WTC11 (cell line): ENCODE measurements at regions not wholly inside any gene's neighbourhood (a gene's known extent, or its start where the extent isn't known, plus 50 kb on each side); places are given as distances from the start of the nearest gene placed in this dataset.

ENCODE experiments used
- ATAC-seq: fragments of 200-7000 bp; cut with Tn5 transposase; 2 replicates; pipeline ENCODE4 v1.10.0; 2021; ENCODE audit warnings: mild to moderate bottlenecking, moderate library complexity
- CTCF ChIA-PET: fragments of 300-600 bp; sonication (Branson Sonifier 250); formaldehyde crosslinking; loops from one replicate; lab custom pipeline; 2021; ENCODE audit warnings: antibody characterized with exemption; lab: Charles Lee
- POLR2A ChIA-PET: fragments of 350-600 bp; sonication (Branson Sonifier 250); formaldehyde crosslinking; loops from one replicate; lab custom pipeline; 2021; ENCODE audit warnings: antibody characterized with exemption; lab: Charles Lee
- DNase-seq: peaks from one replicate; pipeline ENCODE4 v3.0.0; 2021; ENCODE audit warnings: low spot score
- H3K27ac Mint-ChIP-seq: 2 replicates; pipeline ENCODE4 v1.8.0; 2021; ENCODE audit warnings: mixed read lengths
- H3K27me3 Mint-ChIP-seq: 2 replicates; pipeline ENCODE4 v1.8.0; 2021; ENCODE audit warnings: low read depth, mild to moderate bottlenecking, moderate library complexity, mixed read lengths
- H3K36me3 Mint-ChIP-seq: 2 replicates; pipeline ENCODE4 v1.8.0; 2021; ENCODE audit warnings: mixed read lengths
- H3K4me1 Mint-ChIP-seq: 2 replicates; pipeline ENCODE4 v1.8.0; 2022; ENCODE audit warnings: mixed read lengths
- H3K4me3 Mint-ChIP-seq: 2 replicates; pipeline ENCODE4 v1.8.0; 2021; ENCODE audit warnings: mild to moderate bottlenecking, moderate library complexity, mixed read lengths
- H3K9me3 Mint-ChIP-seq: 2 replicates; pipeline ENCODE4 v1.8.0; 2021; ENCODE audit warnings: mixed read lengths
- ATF1 ChIP-seq: sonication (generic); formaldehyde crosslinking; IDR thresholded peaks from 2 replicates; pipeline ENCODE4 v1.8.1; 2023; ENCODE audit warnings: mild to moderate bottlenecking, moderate library complexity, missing genetic modification reagents
- CREB1 ChIP-seq: sonication (generic); formaldehyde crosslinking; IDR thresholded peaks from 2 replicates; pipeline ENCODE4 v1.8.0; 2023; ENCODE audit warnings: mild to moderate bottlenecking, missing genetic modification reagents
- ELF4 ChIP-seq: sonication (generic); formaldehyde crosslinking; IDR thresholded peaks from 2 replicates; pipeline ENCODE4 v1.8.1; 2022; ENCODE audit warnings: low read depth, mild to moderate bottlenecking, moderate library complexity, missing genetic modification reagents
- FOXJ3 ChIP-seq: sonication (generic); formaldehyde crosslinking; IDR thresholded peaks from 2 replicates; pipeline ENCODE4 v1.9.0; 2021; ENCODE audit warnings: missing genetic modification reagents, mild to moderate bottlenecking, borderline replicate concordance
- FOXP1 ChIP-seq: sonication (generic); formaldehyde crosslinking; IDR thresholded peaks from 2 replicates; pipeline ENCODE4 v1.8.0; 2022; ENCODE audit warnings: missing genetic modification reagents, mild to moderate bottlenecking, moderate library complexity, borderline replicate concordance
- HMGA2 ChIP-seq: fragments of 250-450 bp; sonication (Bioruptor Pico); IDR thresholded peaks from 2 replicates; pipeline ENCODE4 v1.4.0; 2021; ENCODE audit warnings: mild to moderate bottlenecking, moderate library complexity
- NR2C2 ChIP-seq: sonication (generic); formaldehyde crosslinking; IDR thresholded peaks from 2 replicates; pipeline ENCODE4 v1.8.0; 2022; ENCODE audit warnings: mild to moderate bottlenecking, missing genetic modification reagents
- OVOL2 ChIP-seq: fragments of 250-450 bp; sonication (Bioruptor Pico); IDR thresholded peaks from 2 replicates; pipeline ENCODE4 v1.9.0; 2021; ENCODE audit warnings: mild to moderate bottlenecking, borderline replicate concordance
- PRRX2 ChIP-seq: fragments of 250-450 bp; sonication (Bioruptor Pico); IDR thresholded peaks from 2 replicates; pipeline ENCODE4 v1.8.0; 2021; ENCODE audit warnings: mild to moderate bottlenecking
- SMAD4 ChIP-seq: sonication (generic); formaldehyde crosslinking; IDR thresholded peaks from 2 replicates; pipeline ENCODE4 v1.8.0; 2022; ENCODE audit warnings: mild to moderate bottlenecking, missing genetic modification reagents
- ZNF263 ChIP-seq: sonication (generic); formaldehyde crosslinking; IDR thresholded peaks from 2 replicates; pipeline ENCODE4 v1.8.1; 2022; ENCODE audit warnings: low read depth, mild to moderate bottlenecking, moderate library complexity, missing genetic modification reagents
- ZNF317 ChIP-seq: sonication (generic); formaldehyde crosslinking; IDR thresholded peaks from 2 replicates; pipeline ENCODE4 v1.8.1; 2023; ENCODE audit warnings: low read depth, mild to moderate bottlenecking, moderate library complexity, missing genetic modification reagents, borderline replicate concordance
- TF ChIP-seq, protein P1 (sequence below): sonication (generic); formaldehyde crosslinking; IDR thresholded peaks from 2 replicates; pipeline ENCODE4 v1.8.0; 2022; ENCODE audit warnings: mild to moderate bottlenecking, missing genetic modification reagents
- TF ChIP-seq, protein P2 (sequence below): sonication (generic); formaldehyde crosslinking; IDR thresholded peaks from 2 replicates; pipeline ENCODE4 v1.8.0; 2022; ENCODE audit warnings: mild to moderate bottlenecking, missing genetic modification reagents
- TF ChIP-seq, protein P3 (sequence below): sonication (generic); formaldehyde crosslinking; IDR thresholded peaks from 2 replicates; pipeline ENCODE4 v1.8.0; 2022; ENCODE audit warnings: mild to moderate bottlenecking, missing genetic modification reagents
- TF ChIP-seq, protein P4 (sequence below): fragments of 250-450 bp; sonication (Bioruptor Pico); IDR thresholded peaks from 2 replicates; pipeline ENCODE4 v1.9.0; 2021; ENCODE audit warnings: mild to moderate bottlenecking, borderline replicate concordance
- TF ChIP-seq, protein P5 (sequence below): sonication (generic); formaldehyde crosslinking; IDR thresholded peaks from 2 replicates; pipeline ENCODE4 v1.8.0; 2022; ENCODE audit warnings: mild to moderate bottlenecking, missing genetic modification reagents
- TF ChIP-seq, protein P6 (sequence below): sonication (generic); formaldehyde crosslinking; conservative IDR thresholded peaks from 2 replicates; pipeline ENCODE4 v1.8.1; 2022; ENCODE audit warnings: mild to moderate bottlenecking, missing genetic modification reagents
- TF ChIP-seq, protein P7 (sequence below): sonication (generic); formaldehyde crosslinking; IDR thresholded peaks from 2 replicates; pipeline ENCODE4 v1.8.0; 2022; ENCODE audit warnings: missing genetic modification reagents
- TF ChIP-seq, protein P8 (sequence below): fragments of 200-600 bp; IDR thresholded peaks from 2 replicates; pipeline ENCODE4 v1.8.0; 2022; ENCODE audit warnings: antibody characterized with exemption
- TF ChIP-seq, protein P9 (sequence below): fragments of 250-450 bp; sonication (Bioruptor Pico); IDR thresholded peaks from 2 replicates; pipeline ENCODE4 v1.9.0; 2021; ENCODE audit warnings: moderate library complexity, mild to moderate bottlenecking, inconsistent platforms, borderline replicate concordance

DNA sequence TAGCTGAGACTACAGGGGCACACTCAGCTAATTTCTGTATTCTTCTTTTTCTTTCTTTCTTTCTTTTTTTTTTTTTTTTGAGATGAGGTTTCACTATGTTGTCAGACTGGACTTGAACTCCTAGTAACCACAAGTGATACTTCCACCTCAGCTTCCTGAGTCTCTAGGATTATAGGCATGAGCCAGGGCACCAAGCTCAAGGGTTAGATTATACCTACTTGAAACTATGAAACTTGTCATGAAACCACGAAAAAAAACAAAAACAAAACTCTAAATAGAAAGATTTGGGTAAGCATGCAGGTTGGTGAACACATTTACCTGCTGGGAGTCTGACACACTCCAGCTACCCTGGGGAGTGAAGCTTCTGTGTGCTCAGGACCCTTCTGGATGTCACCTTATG, 2250.4 kb downstream of the MRPL39 start (continued):
- TF ChIP-seq, protein P1, sequence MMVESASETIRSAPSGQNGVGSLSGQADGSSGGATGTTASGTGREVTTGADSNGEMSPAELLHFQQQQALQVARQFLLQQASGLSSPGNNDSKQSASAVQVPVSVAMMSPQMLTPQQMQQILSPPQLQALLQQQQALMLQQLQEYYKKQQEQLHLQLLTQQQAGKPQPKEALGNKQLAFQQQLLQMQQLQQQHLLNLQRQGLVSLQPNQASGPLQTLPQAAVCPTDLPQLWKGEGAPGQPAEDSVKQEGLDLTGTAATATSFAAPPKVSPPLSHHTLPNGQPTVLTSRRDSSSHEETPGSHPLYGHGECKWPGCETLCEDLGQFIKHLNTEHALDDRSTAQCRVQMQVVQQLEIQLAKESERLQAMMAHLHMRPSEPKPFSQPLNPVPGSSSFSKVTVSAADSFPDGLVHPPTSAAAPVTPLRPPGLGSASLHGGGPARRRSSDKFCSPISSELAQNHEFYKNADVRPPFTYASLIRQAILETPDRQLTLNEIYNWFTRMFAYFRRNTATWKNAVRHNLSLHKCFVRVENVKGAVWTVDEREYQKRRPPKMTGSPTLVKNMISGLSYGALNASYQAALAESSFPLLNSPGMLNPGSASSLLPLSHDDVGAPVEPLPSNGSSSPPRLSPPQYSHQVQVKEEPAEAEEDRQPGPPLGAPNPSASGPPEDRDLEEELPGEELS (CRISPR knock-in tag) = no peak
- TF ChIP-seq, protein P2, sequence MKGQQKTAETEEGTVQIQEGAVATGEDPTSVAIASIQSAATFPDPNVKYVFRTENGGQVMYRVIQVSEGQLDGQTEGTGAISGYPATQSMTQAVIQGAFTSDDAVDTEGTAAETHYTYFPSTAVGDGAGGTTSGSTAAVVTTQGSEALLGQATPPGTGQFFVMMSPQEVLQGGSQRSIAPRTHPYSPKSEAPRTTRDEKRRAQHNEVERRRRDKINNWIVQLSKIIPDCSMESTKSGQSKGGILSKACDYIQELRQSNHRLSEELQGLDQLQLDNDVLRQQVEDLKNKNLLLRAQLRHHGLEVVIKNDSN = no peak
- TF ChIP-seq, all 79 proteins: peak for 0

DNA sequence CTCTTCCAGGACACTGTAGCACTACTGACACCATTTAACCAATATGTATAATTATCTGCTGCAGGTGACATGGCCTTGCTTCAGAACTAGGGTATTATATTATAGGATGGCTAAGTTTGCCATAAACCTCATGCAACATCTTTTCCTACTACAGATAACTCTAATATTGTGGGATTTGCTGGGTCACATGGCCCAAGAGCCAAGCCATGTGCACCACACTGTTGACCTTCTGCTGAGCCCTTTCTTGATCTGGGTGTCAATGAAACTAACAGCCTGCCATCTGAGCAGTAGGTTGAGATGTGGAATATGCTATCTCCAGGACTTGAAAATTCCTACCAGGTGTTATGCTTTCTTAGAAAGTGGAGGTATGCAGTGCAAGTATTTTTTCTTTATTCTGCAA, 2291.1 kb downstream of the MRPL39 start:
- ChIA-PET POLR2A (no interaction called here), CTCF (no interaction called here)

More for the DNA sequence above, 2291.1 kb downstream of the MRPL39 start:
- Mint-ChIP-seq H3K4me1 (peaks cover 8% of the 10 kb centered on the region), H3K36me3 (no peaks in the 10 kb centered on the region), H3K27ac (no peak overlapping the region), H3K27me3 (no peaks in the 10 kb centered on the region), H3K4me3 (no peak overlapping the region), H3K9me3 (no peaks in the 10 kb centered on the region)
- DNase-seq (no peak), ATAC-seq (no peak)
- no peak for TF ChIP-seq SMAD4 (CRISPR knock-in tag)
- TF ChIP-seq, protein P3, sequence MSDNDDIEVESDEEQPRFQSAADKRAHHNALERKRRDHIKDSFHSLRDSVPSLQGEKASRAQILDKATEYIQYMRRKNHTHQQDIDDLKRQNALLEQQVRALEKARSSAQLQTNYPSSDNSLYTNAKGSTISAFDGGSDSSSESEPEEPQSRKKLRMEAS (CRISPR knock-in tag) = no peak
- TF ChIP-seq PRRX2 (CRISPR knock-in tag) = no peak
- TF ChIP-seq FOXP1 (CRISPR knock-in tag) = no peak
- TF ChIP-seq NR2C2 (CRISPR knock-in tag) = no peak
- TF ChIP-seq HMGA2 = no peak
- TF ChIP-seq, protein P4, sequence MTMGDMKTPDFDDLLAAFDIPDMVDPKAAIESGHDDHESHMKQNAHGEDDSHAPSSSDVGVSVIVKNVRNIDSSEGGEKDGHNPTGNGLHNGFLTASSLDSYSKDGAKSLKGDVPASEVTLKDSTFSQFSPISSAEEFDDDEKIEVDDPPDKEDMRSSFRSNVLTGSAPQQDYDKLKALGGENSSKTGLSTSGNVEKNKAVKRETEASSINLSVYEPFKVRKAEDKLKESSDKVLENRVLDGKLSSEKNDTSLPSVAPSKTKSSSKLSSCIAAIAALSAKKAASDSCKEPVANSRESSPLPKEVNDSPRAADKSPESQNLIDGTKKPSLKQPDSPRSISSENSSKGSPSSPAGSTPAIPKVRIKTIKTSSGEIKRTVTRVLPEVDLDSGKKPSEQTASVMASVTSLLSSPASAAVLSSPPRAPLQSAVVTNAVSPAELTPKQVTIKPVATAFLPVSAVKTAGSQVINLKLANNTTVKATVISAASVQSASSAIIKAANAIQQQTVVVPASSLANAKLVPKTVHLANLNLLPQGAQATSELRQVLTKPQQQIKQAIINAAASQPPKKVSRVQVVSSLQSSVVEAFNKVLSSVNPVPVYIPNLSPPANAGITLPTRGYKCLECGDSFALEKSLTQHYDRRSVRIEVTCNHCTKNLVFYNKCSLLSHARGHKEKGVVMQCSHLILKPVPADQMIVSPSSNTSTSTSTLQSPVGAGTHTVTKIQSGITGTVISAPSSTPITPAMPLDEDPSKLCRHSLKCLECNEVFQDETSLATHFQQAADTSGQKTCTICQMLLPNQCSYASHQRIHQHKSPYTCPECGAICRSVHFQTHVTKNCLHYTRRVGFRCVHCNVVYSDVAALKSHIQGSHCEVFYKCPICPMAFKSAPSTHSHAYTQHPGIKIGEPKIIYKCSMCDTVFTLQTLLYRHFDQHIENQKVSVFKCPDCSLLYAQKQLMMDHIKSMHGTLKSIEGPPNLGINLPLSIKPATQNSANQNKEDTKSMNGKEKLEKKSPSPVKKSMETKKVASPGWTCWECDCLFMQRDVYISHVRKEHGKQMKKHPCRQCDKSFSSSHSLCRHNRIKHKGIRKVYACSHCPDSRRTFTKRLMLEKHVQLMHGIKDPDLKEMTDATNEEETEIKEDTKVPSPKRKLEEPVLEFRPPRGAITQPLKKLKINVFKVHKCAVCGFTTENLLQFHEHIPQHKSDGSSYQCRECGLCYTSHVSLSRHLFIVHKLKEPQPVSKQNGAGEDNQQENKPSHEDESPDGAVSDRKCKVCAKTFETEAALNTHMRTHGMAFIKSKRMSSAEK (CRISPR knock-in tag) = no peak
- no peak for TF ChIP-seq FOXJ3 (CRISPR knock-in tag)
- TF ChIP-seq ZNF263 (CRISPR knock-in tag) = no peak
- TF ChIP-seq, protein P5, sequence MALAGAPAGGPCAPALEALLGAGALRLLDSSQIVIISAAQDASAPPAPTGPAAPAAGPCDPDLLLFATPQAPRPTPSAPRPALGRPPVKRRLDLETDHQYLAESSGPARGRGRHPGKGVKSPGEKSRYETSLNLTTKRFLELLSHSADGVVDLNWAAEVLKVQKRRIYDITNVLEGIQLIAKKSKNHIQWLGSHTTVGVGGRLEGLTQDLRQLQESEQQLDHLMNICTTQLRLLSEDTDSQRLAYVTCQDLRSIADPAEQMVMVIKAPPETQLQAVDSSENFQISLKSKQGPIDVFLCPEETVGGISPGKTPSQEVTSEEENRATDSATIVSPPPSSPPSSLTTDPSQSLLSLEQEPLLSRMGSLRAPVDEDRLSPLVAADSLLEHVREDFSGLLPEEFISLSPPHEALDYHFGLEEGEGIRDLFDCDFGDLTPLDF (CRISPR knock-in tag) = no peak
- TF ChIP-seq, protein P6, sequence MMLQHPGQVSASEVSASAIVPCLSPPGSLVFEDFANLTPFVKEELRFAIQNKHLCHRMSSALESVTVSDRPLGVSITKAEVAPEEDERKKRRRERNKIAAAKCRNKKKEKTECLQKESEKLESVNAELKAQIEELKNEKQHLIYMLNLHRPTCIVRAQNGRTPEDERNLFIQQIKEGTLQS (CRISPR knock-in tag) = no peak
- TF ChIP-seq, protein P7, sequence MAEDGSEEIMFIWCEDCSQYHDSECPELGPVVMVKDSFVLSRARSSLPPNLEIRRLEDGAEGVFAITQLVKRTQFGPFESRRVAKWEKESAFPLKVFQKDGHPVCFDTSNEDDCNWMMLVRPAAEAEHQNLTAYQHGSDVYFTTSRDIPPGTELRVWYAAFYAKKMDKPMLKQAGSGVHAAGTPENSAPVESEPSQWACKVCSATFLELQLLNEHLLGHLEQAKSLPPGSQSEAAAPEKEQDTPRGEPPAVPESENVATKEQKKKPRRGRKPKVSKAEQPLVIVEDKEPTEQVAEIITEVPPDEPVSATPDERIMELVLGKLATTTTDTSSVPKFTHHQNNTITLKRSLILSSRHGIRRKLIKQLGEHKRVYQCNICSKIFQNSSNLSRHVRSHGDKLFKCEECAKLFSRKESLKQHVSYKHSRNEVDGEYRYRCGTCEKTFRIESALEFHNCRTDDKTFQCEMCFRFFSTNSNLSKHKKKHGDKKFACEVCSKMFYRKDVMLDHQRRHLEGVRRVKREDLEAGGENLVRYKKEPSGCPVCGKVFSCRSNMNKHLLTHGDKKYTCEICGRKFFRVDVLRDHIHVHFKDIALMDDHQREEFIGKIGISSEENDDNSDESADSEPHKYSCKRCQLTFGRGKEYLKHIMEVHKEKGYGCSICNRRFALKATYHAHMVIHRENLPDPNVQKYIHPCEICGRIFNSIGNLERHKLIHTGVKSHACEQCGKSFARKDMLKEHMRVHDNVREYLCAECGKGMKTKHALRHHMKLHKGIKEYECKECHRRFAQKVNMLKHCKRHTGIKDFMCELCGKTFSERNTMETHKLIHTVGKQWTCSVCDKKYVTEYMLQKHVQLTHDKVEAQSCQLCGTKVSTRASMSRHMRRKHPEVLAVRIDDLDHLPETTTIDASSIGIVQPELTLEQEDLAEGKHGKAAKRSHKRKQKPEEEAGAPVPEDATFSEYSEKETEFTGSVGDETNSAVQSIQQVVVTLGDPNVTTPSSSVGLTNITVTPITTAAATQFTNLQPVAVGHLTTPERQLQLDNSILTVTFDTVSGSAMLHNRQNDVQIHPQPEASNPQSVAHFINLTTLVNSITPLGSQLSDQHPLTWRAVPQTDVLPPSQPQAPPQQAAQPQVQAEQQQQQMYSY (CRISPR knock-in tag) = no peak
- no peak for TF ChIP-seq CREB1
- no peak for TF ChIP-seq ATF1
- no peak for TF ChIP-seq OVOL2
- TF ChIP-seq ZNF317 (CRISPR knock-in tag) = no peak
- TF ChIP-seq, protein P8, sequence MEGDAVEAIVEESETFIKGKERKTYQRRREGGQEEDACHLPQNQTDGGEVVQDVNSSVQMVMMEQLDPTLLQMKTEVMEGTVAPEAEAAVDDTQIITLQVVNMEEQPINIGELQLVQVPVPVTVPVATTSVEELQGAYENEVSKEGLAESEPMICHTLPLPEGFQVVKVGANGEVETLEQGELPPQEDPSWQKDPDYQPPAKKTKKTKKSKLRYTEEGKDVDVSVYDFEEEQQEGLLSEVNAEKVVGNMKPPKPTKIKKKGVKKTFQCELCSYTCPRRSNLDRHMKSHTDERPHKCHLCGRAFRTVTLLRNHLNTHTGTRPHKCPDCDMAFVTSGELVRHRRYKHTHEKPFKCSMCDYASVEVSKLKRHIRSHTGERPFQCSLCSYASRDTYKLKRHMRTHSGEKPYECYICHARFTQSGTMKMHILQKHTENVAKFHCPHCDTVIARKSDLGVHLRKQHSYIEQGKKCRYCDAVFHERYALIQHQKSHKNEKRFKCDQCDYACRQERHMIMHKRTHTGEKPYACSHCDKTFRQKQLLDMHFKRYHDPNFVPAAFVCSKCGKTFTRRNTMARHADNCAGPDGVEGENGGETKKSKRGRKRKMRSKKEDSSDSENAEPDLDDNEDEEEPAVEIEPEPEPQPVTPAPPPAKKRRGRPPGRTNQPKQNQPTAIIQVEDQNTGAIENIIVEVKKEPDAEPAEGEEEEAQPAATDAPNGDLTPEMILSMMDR = no peak
- TF ChIP-seq, protein P9, sequence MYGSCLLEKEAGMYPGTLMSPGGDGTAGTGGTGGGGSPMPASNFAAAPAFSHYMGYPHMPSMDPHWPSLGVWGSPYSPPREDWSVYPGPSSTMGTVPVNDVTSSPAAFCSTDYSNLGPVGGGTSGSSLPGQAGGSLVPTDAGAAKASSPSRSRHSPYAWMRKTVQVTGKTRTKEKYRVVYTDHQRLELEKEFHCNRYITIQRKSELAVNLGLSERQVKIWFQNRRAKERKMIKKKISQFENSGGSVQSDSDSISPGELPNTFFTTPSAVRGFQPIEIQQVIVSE = no peak
- no peak for TF ChIP-seq ELF4
